Tibial artery (tissue), 4 donors: ENCODE measurements at regions not wholly inside any gene's neighbourhood (a gene's known extent, or its start where the extent isn't known, plus 50 kb on each side); places are given as distances from the start of the nearest gene placed in this dataset.

Experiments used
- DNase-seq, 2 donors: peaks; one replicate each; pipeline ENCODE4 v3.0.0-alpha.2; 2019
- H3K27ac ChIP-seq, 2 donors: fragments of 200-600 bp; sonication (generic) in 1 of 2; 1 replicate in 1 of 2; 2 replicates in 1 of 2; pipeline ENCODE4 v1.5.1; 2018 to 2019; ENCODE audit warnings: mild to moderate bottlenecking in 1 of 2
- H3K27me3 ChIP-seq, 2 donors: fragments of 200-600 bp; sonication (generic) in 1 of 2; one replicate each; pipeline versions ENCODE4 v1.5.1 to v1.6.0; 2016 to 2019
- H3K36me3 ChIP-seq, 3 donors: fragments of 200-600 bp; sonication (generic) in 2 of 3; one replicate each; pipeline ENCODE4 v1.5.1; 2016 to 2019; ENCODE audit warnings: mild to moderate bottlenecking in 2 of 3
- H3K4me1 ChIP-seq, 4 donors: fragments of 200-600 bp; sonication (generic) in 2 of 4; 1 replicate in 3 of 4; 2 replicates in 1 of 4; pipeline ENCODE4 v1.5.1; 2016 to 2019
- H3K4me3 ChIP-seq, 2 donors: fragments of 200-600 bp; sonication (generic) in 1 of 2; 1 replicate in 1 of 2; 2 replicates in 1 of 2; pipeline ENCODE4 v1.5.1; 2018 to 2019; ENCODE audit warnings: mild to moderate bottlenecking in 2 of 2
- H3K9me3 ChIP-seq, 3 donors: fragments of 200-600 bp; sonication (generic) in 1 of 3; one replicate each; pipeline ENCODE4 v1.5.1; 2016 to 2019
- intact Hi-C: fragments of 100-400 bp; cut with DNase I; formaldehyde crosslinking; loops from one replicate; pipeline ENCODE4 v1.15.0; 2023; ENCODE audit warnings: low total_unique reads
- TF ChIP-seq, protein P1 (sequence below), 2 experiments: fragments of 200-600 bp in 1 of 2; fragments of 450-650 bp in 1 of 2; IDR thresholded peaks; one replicate each; pipeline ENCODE4 v1.5.1; 2017 to 2019; ENCODE audit warnings: antibody characterized with exemption in 2 of 2, mild to moderate bottlenecking in 1 of 2, moderate library complexity in 1 of 2

DNA sequence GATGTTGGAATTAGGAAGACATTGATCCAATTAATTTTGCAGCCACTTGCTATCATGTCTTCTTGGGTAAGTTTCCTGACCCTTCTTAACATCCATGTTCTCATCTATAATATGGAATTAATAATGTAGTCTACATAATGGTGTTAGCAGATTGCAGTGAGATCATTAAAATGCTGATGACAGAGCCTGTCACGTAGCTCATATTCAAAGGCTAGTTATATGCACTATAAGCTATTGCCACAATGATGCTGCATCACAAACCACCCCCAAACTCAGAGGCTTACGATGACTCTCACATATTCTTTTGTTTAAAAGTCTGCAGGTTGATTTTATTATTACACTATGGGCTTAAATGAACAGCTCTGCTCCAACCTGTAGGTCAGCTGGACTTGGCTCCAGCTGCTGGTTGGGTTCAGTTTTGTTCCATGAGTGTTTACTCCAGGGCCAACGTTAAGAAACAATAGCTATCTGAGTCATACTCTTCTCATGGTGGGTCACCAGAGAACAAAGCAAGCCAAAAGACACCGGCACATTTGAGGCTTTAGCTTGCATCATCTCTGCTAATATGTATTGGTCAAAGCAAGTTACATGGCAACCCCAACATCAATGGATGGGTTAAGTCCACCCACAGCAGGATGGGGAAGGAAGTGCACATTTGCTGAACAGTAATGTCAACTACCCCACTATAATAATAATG is 250.0 kb upstream of the SLCO3A1 start:
- no peaks in the 10 kb centered on the region for H3K27me3 ChIP-seq
- DNase-seq = no peak
- no peaks in the 10 kb centered on the region for H3K36me3 ChIP-seq
- no peak overlapping the region for H3K4me3 ChIP-seq
- no peaks in the 10 kb centered on the region for H3K9me3 ChIP-seq
- H3K4me1 ChIP-seq = no peaks in the 10 kb centered on the region
- TF ChIP-seq, protein P1, sequence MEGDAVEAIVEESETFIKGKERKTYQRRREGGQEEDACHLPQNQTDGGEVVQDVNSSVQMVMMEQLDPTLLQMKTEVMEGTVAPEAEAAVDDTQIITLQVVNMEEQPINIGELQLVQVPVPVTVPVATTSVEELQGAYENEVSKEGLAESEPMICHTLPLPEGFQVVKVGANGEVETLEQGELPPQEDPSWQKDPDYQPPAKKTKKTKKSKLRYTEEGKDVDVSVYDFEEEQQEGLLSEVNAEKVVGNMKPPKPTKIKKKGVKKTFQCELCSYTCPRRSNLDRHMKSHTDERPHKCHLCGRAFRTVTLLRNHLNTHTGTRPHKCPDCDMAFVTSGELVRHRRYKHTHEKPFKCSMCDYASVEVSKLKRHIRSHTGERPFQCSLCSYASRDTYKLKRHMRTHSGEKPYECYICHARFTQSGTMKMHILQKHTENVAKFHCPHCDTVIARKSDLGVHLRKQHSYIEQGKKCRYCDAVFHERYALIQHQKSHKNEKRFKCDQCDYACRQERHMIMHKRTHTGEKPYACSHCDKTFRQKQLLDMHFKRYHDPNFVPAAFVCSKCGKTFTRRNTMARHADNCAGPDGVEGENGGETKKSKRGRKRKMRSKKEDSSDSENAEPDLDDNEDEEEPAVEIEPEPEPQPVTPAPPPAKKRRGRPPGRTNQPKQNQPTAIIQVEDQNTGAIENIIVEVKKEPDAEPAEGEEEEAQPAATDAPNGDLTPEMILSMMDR (IDR thresholded peaks at IDR 0.05) = no peak
- intact Hi-C loops = loop anchor here (10.0 kb wide), 1 partner anchor 59 kb away; no protein-coding TSS in a partner anchor
- no peak overlapping the region for H3K27ac ChIP-seq

DNA sequence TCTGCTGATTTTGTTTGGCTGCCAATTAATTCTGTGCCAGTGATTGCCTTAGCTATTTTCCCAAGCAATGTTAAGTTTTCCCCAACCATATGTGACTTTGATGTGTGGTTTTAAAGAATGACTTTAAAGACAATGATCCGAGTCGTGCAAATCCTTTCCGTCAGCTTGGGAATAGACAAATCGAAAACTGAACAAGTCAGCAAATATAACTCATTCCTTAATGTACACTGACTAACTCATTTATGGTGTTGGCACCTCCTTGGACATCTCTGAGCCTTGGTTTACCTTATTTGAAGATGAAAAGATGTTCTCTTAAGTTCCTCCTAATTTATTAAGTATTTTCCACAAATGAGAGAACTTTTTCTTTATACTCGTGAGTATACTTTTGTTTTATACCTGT is 249.4 kb upstream of the SLCO3A1 start:
- no peak overlapping the region for H3K27ac ChIP-seq
- DNase-seq = no peak
- H3K27me3 ChIP-seq = no peaks in the 10 kb centered on the region
- TF ChIP-seq, protein P1 (IDR thresholded peaks at IDR 0.05) = no peak
- no peaks in the 10 kb centered on the region for H3K36me3 ChIP-seq
- no peaks in the 10 kb centered on the region for H3K4me1 ChIP-seq
- intact Hi-C loops = loop anchor here (10.0 kb wide), 1 partner anchor 59 kb away; no protein-coding TSS in a partner anchor
- H3K4me3 ChIP-seq = no peak overlapping the region
- no peaks in the 10 kb centered on the region for H3K9me3 ChIP-seq

DNA sequence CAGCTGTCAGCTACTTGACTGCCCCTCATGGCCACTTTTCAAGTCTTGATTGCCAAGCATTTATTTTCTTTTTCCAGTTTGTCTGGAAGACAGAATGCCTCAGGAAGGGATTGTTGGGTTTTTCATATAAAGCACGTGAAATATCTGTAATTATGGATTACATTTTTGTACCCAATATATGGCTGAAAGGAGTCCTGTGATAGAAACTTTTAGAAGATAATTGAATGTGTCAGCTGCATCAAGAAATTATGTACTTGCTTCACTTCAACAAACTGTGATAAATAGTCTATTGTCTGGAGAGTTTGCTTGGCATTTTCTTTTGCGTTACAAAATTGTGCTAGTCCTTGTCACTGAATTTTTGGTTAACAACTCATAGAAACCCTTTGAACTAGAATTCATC is 247.9 kb upstream of the SLCO3A1 start:
- intact Hi-C loops = loop anchor here (10.0 kb wide), 1 partner anchor 61 kb away; no protein-coding TSS in a partner anchor
- Histone ChIP-seq H3K27ac (no peak overlapping the region), H3K4me3 (no peak overlapping the region), H3K36me3 (no peaks in the 10 kb centered on the region), H3K4me1 (no peaks in the 10 kb centered on the region), H3K27me3 (no peaks in the 10 kb centered on the region), H3K9me3 (no peaks in the 10 kb centered on the region)
- TF ChIP-seq, protein P1 (IDR thresholded peaks at IDR 0.05) = no peak
- no peak for DNase-seq

DNA sequence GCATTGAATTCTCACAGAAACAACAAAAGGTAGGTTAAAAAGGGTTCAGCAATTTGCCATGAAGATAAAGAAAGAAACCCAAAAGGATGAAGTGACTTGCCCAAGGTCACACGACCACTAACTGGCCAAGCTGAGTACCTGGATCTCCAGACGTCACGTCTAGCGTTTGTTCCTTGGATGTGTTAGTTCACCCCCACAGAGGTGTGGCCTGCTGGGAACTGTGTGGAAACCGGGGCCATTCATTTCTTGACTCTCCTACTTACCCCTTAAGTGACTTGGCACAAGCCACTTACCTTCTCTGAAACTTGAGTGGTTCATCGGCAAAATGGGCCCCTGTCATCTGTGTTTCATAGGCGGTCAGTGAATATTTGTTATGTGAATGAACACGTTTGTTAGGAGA is 244.3 kb upstream of the SLCO3A1 start:
- no peak for DNase-seq

DNA sequence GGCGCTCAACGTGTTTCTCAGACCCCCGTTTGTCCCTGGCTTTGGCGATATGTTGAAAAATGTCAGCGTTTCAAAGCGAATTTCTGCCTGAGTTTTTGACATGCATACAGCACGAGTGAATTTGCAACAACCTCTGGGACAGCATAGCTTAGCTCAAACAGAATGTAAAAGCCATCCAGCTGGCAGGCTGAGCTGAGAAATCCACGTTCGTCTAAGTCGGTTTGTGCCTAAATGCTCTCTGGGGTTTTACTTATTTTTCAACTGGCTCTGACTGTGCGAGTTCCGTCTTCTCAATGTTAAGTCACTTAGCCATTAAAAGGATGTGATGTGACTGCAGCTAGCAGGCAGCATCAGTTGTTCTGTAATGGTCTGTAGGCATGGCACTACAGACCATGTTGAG is 243.5 kb upstream of the SLCO3A1 start:
- DNase-seq = no peak
- Histone ChIP-seq H3K27ac (no peak overlapping the region), H3K9me3 (no peaks in the 10 kb centered on the region), H3K27me3 (no peaks in the 10 kb centered on the region), H3K4me1 (no peaks in the 10 kb centered on the region), H3K4me3 (no peak overlapping the region), H3K36me3 (no peaks in the 10 kb centered on the region)
- TF ChIP-seq, protein P1 (IDR thresholded peaks at IDR 0.05) = no peak
- intact Hi-C loops = loop anchor here (10.0 kb wide), 1 partner anchor 65 kb away; no protein-coding TSS in a partner anchor

More for the DNA sequence above, 244.3 kb upstream of the SLCO3A1 start:
- H3K4me1 ChIP-seq = no peaks in the 10 kb centered on the region
- TF ChIP-seq, protein P1 (IDR thresholded peaks at IDR 0.05) = no peak
- no peaks in the 10 kb centered on the region for H3K27me3 ChIP-seq
- intact Hi-C loops = loop anchor here (10.0 kb wide), 1 partner anchor 64 kb away; no protein-coding TSS in a partner anchor
- H3K4me3 ChIP-seq = no peak overlapping the region
- H3K9me3 ChIP-seq = no peaks in the 10 kb centered on the region
- H3K36me3 ChIP-seq = no peaks in the 10 kb centered on the region
- H3K27ac ChIP-seq = no peak overlapping the region
